Right hindlimb (tissue), 1 donor: ENCODE measurements at regions not wholly inside any gene's neighbourhood (a gene's known extent, or its start where the extent isn't known, plus 50 kb on each side); places are given as distances from the start of the nearest gene placed in this dataset.

Source experiments
- DNase-seq: peaks from one replicate; pipeline ENCODE4 v3.0.0-alpha.2; 2018

DNA sequence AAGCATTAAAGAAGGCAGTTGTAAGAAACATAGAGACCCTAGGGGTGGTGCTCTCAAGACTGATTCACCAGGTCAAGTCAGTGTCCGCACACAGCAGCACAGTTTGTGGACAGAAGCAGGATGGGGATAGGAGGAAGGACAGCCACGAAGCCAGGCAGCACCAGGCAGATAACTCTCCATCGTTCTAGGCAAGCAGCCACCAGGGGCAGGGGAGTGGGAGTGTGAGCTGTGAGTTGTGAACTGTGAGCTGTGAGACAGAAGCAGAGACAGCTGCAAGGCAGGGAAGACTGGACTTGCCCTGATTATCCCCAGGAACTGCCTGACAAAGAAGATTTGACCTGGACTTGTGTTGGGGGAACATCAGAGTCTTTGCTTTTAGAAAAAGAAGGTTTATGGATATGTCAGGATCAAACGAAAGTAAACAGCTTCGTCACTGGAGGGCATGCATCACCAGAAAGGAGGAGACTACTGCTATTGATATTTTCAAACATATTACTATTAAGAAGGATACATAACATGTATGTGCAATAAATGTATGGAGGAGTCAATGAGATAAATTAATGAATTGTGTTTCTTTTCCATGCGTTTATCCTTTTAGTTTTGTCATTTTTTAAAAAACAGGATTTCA, 286.1 kb downstream of the IRS2 start:
- no peak for DNase-seq

DNA sequence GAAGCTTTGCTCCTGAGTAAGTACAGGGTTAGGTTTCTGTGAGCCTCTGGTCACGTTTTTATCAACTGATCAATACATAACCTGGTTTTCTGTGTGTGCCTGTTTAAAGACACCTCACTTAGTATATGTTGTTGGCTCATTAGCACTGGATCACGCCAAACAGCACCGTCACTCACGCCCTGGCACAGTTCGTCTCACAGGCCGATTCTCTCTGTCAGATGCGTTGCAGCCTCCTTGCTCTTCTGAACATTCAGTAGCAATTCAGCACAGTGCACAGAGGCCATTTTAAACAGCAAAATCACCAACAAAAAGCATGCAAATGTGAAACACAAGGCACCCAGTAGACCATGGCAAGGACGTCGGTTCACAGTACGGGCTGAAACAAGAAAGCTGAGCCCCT, 288.5 kb downstream of the IRS2 start:
- DNase-seq, result no peak

DNA sequence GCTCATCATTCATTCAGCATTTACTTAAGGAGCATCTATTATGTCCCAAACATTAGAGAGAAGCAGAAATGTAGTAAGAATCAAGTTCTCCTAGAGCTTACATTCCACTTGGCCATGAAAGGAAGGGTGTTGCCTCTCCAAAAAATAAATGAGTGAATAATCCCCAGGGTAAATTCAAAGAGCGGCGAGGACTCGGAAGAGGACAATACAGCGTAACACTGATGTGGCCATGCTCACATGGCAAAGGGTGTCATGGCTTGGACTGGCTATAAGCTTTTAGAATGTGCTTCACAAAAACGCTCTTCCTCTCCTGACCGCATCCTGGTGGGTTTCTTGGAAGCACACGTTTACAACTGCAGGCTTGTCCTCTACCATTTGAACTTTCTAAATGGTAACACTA, 290.2 kb downstream of the IRS2 start:
- DNase-seq, result no peak

DNA sequence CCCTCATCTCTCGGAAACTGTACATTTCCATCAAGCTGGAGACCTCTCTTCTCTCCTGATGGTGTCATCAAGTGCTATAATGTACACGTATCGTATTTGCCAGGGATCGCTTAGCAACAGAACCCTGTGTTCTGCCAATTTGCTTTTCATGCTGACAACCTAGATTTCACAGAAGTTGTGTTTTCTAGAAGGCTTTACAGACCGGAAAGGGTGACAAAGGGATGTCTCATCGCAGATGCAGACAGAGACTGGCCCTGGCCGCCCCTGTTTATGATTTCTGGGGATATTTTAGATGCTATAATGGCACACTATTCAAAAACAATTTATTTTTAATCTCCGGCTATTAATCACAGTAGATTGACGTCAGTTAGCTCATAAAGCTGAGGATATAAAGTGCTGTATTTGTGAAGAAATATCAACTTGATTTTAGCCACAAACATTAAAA, 291.4 kb downstream of the IRS2 start:
- DNase-seq, result peak; percentile 50

DNA sequence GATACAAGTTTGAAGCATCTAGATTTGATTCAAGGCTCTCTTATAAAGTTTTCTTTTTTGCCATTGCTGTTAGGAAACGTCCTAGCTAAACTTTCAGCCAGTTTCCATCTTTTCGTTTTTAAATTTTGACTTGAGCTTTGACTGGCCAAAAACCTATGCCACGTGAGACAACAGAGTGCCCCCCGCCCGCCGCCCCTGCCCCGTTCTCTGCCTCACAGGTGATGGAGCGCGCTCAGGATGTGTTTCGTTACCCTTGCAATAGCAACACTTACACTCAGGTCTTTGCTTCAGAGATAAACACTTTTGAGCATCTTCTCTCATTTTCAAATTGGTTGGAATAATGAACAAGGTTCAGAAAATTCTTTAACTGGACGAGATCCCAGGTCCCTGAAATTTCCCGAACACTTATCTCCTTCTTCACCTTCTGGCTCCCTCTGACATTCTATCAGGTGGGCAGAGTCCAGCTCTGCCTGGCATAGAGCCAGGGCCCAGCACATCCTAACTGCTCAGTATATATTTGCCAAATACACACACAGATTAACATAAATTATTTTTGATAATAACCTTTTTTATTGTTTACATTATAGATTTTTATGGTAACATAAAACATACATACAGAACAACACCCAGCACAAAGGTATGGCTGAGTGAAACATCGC, 301.1 kb downstream of the IRS2 start:
- no peak for DNase-seq

DNA sequence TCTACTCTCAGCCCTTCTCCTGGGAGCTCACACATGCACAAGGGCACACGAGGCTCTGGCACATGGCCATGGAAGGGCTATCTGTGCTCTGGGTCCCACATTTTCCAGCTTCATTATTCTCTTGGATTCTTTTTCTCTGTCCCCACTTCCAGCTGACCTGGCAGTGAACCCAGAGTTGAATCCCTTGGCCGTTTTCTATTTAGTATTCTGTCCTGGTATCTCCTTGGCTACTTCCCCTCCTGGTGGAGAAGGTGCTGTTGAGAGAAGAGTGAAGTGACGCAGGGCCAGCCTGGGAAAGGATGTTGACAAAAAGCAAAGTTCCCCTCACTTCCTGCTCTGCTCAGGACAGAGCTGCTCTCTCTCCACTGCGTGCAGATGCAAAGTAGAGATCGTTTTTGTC, 303.1 kb downstream of the IRS2 start:
- no peak for DNase-seq

DNA sequence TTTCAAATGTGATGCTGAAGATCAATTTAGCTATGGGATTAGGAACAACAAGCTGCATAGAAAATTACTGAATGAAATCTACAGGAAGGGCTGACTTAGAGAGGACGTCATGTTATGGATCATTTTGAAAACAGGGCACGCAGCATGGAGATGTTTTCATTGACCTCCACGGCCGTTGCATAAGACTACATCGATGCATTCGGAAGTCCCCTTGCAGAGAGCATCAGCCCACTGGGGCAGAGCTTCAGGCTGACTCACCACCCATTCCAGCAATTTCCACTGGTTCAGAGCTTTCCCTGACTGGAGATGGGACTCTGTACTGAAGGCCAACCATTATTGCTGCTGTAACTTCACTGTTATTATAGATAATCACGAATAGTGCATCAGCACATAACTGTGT, 305.3 kb downstream of the IRS2 start:
- no peak for DNase-seq

DNA sequence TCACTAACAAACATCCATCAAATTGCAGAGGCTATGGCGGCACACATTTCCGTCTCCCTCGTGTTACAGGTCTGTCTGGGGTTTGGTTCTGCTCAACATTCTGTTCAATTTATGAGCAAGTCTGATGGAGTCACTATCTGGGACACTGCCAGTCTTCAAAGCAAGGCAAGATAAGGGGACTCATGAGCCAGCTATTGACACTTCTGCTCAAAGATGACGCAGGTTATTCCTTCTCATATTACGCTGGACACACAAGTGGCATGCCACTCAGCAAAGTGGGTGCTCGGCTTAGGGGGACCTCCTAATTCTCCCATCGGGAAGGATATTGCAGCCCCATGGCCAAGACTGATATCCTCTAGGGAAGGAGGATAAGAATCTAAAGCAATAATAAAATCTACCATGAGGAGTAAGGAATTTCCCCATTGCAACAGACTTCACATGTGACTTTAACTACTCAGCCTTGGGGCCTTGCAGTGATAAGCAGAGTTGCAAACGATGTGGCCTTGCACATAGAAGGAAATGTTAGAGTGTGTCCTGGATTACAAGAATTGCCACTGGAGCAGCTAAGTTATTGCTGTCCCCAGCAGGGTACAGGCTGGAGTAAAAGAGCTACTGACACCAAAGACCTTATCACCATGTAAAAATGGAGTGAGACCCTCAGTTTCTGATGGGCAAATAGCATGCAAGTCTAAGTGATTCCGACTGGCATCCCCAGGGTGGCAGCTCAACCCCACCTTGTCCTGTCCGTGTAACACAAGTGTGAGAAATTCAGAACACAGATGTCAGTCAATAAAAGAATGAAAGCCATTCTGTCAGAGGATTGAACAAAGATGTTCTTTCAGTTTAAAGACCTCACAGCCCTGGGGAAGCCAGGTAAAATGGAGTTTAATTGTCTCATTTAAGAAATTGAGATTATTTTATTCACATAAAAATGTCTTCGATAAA, 306.1 kb downstream of the IRS2 start:
- no peak for DNase-seq

DNA sequence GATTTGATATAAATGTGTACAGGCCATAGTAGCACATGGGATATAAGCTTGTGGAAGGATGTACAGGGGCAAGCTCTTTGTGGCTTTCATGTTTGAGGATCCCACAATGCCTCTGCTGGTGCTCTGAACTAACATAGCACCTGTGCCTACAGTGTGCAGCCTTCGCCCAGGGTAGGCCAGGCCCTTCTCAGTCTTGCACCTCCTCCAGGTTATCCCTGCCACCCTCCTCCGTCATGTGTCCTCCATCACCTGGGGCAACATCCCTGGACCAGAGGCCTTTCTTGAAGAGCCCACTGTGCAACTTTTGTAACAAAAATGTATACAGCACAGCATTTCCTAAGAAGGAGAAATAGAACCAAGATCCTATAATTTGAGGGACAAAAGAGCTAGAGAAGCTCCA, 306.8 kb downstream of the IRS2 start:
- no peak for DNase-seq

DNA sequence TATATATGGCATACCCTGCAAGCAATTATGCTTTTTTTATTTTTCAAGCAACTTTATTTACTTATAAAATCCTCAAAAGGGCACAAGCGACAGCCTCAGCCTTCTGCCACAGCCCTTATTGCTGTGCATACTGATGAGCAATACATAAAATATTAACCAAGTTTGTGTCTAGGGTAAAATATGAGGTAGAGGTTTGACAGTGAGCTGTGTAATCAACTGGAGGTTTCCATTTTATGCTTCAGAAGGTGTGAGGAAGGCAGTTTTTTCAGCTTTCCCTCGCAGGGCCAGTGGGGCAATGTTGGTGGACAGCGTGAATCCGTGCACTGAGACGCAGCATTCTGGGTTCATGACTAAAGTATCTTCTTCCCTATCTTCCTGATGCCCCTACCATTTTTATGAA, 310.4 kb downstream of the IRS2 start:
- no peak for DNase-seq

DNA sequence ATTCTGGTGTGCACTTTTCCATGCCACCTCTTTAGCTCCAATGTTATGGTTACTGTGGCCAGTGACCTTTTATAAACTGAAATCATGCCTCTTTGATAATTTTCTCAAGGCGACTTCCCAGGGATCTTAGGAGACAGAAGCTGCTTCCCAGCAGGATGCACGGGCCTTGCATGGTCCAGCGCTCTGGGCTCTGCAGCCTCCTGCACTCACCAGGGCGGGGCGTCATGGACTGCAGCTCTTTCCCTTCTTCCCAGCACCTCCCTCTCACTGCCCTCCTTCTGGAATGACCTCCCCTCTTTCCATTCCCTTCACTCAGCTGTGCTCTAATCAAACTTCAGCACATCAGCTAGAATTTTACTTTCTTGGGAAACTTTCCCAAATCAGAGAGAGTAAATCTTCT, 318.3 kb downstream of the IRS2 start:
- DNase-seq, result no peak

DNA sequence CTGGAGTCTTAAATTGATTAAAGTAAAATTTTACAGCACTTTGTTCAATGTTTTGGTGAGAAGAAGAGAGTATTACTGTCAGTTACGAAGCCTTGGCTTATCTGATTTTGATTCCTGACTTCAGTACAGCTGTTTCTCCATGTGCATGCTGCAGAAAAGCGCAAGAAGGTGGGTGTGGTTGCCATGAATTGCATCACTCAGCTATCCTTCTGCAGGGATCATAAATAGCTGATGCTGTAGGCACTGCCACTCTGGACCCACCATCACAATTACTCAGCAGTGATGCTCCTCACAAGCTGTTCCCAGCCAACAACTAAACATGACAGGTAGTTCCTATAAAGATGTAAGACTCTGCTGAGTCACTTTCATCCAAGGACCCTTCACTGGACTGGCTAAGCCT, 321.2 kb downstream of the IRS2 start:
- DNase-seq, result no peak

DNA sequence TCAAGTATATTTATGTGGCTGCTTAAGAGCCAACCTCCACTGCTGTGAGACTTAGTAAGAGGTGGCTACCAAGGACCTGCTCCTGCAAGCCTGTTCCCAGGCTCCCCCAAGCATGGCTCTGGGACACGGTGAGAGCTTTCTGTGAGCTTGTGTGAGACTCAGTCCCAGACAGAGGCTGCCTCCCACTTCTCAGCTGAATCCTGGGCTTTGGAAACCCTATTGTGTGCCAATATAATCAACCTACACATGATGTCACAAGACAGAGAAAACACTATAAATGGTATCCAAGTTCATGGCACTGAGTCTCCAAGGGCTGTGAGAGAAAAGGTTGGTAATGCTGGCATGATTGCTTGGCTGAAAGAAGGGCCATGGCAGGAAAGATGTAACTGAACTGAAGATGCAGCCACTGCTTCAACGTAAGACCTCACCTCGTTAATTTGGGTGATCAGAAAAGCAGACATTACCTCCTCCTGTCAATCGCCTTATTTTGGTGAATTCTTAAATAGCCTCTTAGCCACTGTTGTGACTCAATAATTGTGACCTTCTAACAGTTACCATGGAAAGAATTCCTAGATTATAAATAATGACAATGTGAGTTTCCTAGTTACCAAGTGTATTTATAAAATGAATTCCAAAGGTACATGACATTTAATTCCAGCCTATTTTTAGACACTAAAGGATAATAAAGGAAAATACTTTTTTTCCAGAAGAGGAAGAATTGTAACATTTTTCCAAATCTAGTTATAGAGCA, 332.0 kb downstream of the IRS2 start:
- peak; percentile 37 for DNase-seq

DNA sequence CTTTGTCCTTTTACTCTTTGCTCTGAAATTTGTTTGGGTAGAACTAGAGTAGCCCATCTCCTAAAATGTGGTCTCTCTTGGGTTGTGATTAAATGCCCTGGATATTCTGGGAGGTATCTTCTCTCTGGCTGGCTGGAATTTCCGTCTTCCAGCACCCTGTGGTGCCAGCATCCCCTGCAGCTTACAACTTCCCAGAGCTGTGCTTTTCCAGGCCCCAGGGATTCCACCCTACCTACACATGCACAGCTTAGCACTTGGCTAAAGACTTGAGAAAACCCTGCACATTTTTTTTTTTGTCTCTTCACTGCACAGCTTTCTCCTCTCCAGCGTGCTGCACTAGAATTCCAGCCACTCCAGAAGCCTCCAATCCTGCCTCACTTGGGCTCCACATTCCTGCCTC, 334.7 kb downstream of the IRS2 start:
- DNase-seq, result no peak

DNA sequence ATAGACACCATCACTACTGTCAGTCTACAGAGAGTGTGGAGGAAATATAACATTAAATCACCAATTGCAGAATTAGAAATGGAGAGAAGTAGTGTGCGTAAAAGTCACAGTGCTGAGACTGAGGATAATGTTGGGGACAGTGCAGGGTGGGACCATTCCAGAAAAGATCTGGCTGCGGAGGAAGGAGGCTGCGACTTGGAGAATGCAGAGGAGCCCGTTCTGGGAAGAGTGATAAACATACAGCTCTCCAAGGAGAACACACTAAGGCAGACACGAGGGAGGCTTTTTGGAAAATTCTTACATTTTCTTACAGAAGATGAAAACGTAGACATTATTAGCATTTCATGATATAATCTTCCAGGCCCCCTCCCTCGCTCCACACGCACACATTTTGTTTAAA, 337.8 kb downstream of the IRS2 start:
- no peak for DNase-seq

DNA sequence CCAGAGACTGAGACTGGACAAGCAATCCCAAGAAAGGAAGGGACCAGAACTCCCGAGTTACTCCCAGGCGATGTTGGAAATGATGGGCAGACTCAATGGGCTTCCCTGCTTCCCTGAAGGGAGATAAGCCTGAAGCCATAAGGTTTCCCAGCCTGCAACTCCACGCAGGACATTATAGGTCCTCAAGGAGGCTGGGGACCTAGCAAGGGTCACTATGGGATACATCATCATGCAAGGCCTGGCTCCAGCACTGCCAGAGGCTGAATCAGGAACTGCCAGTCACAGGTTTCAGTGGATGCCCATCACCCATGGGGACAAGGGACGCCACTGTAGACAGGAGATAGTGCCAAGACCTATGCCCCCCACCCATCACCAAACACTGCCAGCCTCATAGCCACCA, 338.7 kb downstream of the IRS2 start:
- no peak for DNase-seq

DNA sequence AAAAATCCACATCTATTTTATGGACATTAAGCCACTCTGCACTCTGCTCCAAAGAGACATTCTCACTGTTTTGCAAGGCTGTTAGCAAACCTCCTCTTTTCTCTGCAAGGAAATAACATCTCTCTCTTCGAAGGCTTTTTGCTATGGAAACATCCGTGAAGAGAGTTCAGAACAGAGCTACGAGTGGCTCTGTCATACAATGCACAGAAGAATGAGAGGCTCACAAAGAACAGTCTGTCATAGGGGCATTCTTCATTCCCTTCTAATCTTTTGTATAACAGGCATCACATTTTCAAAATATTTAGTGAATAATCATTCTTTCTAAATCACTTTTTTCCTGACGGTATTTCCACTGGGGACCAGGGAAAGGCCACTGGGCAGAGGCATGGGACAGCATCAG, 346.1 kb downstream of the IRS2 start:
- DNase-seq, result no peak

DNA sequence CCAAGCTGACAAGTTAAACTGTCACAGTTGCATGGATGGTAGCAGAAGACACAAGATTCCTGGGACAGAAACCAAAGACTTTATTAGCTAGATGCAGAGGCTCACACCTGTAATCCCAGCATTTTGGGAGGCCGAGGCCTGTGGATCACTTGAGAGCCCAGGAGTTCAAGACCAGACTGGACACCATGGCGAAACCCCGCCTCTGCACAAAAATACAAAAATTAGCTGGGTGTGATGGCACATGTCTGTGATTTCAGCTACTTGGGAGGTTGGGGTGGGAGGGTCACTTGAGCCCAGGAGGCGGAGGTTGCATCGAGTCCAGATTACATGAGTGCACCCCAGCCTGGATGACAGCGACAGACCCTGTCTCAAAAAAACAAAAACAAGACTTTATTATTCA, 346.6 kb downstream of the IRS2 start:
- no peak for DNase-seq

DNA sequence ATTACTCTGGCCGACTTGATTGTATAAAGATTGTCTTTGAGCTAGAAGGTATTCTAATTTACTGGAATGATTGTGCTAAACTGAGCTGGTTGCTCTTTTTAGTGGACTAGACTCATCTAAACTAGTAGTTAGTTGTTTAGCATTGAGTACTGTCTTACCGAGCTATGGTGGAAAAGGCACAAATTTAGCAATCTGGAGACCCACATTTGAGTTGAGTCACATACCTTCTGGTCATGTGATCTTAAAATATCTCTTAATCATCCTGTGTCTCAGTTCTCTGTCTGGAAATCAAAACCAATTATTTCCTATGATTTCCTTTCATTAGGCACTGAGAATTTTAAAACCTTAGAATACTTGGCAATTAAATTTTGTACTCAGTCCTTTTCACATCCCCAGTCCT, 349.5 kb downstream of the IRS2 start:
- DNase-seq, result no peak

DNA sequence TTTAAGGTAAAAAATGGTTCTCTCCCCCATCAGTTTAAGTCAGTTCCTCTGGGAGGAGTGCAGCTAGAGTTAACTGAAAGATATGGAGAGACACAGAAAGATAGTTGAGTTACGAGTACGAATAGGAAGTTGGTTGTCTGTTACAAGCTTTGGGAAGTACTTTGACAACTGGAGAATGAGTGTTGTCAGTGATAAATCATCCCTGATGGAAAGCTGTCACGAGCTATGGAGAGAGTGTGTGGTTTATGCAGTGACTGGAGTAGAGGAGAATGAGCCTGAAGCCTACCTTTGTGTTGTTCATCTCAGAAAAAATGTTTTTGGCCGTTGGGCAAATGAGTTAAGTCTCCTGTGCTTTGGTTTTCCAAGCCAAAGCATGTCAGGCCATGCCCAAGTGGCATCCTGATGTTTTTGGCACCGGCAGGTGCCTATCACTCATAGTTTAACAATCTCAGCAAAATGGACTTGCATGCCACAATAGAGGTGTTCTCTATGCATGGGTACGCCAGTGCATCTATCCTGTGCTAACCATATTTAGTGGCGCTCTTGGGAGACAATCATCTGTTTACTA, 350.2 kb downstream of the IRS2 start:
- no peak for DNase-seq

DNA sequence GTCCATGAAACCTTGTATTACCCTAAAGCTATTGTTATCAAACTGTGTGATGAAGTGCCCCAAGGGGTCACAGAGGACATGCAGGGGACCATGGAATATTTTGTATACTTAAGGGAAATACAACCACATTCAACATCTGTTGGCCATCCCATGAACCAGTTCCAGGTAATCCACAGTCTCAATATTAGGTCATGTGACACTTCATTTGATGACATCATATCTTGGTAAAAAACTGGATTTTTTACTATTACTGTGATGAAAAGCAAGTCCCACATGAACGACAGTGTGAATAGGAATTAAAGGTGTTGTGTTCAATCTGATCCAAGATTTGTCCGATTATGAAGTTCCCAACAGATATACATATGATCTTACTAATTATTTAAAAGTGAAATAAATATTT, 355.2 kb downstream of the IRS2 start:
- DNase-seq, result no peak

DNA sequence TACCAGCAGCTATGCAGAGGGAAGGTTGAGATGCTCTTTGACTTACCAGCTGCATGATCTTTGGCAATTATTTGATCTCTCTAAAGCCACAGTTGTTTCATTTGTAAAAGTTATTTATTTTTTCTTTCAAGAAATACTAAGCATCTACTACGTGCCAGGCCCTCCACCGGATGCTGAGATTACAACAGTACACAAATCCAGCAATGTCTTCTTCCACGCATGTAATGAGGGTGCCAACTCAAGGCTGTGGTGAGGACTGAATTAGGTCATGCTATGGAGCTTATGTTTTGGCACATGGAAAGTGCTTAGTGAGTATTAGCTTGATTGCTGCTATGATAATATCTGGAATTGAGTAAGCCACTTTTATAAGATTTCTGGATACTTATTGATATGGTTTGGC, 358.2 kb downstream of the IRS2 start:
- no peak for DNase-seq

DNA sequence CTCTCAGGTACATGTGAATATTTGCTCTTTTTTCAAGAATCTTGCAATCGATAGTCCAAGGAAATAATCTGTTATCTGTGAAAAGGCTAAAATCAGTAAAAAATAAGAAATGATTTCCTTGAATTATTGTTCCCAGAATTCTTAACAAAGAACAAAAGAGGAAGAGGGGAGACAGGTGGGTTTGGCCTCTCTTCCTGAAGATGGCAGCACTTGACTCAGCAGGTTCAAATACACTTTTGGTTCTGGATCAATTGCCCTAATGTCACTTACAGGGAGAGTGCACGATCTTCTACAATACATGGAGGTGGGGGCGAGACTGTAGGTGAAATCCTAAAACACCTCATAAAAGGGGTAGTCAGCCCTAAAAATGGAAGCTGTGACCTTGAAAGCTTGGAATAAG, 358.7 kb downstream of the IRS2 start:
- DNase-seq, result no peak
